GM13977 (cell line): ENCODE measurements at regions not wholly inside any gene's neighbourhood (a gene's known extent, or its start where the extent isn't known, plus 50 kb on each side); places are given as distances from the start of the nearest gene placed in this dataset.

Experiments used
- DNase-seq: peaks from one replicate; pipeline ENCODE4 v3.0.0; 2012; ENCODE audit warnings: low spot score
- in situ Hi-C: fragments of 300-500 bp; cut with MboI; formaldehyde crosslinking; loops from one replicate; pipeline ENCODE4 v1.12.0; 2022; ENCODE audit warnings: low sequenced_read_pairs, low pct_unique_long_range_greater_than_20kb, mixed read lengths, inconsistent platforms; ENCODE audit not compliant: unreplicated experiment
- TF ChIP-seq, protein P1 (sequence below): IDR thresholded peaks from 2 replicates; pipeline ENCODE4 v1.5.1; 2012; ENCODE audit warnings: mild to moderate bottlenecking, control low read depth; ENCODE audit not compliant: insufficient read depth; ENCODE audit errors: extremely low read depth, missing control alignments

GRCh38 chr1:29907596-29907995 is 671.3 kb downstream of the PTPRU start:
- no peak for DNase-seq
- TF ChIP-seq, protein P1, sequence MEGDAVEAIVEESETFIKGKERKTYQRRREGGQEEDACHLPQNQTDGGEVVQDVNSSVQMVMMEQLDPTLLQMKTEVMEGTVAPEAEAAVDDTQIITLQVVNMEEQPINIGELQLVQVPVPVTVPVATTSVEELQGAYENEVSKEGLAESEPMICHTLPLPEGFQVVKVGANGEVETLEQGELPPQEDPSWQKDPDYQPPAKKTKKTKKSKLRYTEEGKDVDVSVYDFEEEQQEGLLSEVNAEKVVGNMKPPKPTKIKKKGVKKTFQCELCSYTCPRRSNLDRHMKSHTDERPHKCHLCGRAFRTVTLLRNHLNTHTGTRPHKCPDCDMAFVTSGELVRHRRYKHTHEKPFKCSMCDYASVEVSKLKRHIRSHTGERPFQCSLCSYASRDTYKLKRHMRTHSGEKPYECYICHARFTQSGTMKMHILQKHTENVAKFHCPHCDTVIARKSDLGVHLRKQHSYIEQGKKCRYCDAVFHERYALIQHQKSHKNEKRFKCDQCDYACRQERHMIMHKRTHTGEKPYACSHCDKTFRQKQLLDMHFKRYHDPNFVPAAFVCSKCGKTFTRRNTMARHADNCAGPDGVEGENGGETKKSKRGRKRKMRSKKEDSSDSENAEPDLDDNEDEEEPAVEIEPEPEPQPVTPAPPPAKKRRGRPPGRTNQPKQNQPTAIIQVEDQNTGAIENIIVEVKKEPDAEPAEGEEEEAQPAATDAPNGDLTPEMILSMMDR, result no peak
- in situ Hi-C loops, result no loop called here

DNA sequence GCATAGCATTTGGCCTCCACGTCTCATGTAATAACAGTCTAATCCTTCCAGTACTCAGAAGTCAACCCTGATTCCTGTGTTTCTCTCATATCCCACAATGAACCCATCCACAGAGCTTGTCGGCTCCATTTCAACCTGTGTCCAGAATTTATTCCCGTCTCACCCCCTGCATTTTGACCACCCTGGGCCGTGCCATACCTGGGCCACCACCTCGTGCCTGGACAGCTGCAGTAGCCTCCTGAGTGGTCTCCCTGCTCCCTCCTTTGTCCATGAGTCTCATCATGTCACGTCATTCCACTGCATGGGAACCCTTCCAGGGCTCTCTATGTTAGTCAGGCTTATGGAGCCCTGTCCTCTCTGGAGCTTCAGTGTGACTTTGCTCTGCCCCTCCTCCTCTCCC is 670.6 kb downstream of the PTPRU start:
- TF ChIP-seq, protein P1, result no peak

DNA sequence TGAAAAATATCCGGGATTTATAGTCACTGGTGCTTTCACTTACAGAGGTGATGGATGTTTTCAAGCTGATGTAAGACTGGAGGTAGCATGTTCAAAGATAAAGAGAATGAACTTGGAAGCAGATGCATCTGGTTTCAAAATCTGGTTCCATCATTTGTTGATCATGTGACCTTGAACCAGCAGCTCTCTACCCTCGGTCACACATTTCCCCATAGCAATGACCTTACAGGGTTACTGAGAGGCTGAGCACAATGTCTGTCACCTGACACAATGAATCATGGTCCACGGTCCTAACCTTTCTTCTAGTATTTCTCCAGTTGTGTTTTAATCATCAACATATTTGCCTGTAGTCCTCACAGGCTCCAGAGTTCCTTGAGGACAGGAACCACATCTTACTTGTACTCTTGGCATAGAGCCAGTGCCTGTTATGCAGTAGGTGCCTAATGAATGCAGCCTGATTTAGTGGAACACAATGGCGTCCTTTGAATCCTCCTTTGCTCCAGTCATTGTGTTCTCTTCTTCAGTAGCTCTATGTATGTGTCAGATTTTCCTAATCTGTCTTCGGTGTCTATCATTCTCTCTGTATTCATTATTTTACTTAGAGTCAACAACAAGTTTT is 667.3 kb downstream of the PTPRU start:
- DNase-seq, result no peak
- TF ChIP-seq, protein P1, result no peak
- in situ Hi-C loops, result no loop called here

More for the DNA sequence above, 670.6 kb downstream of the PTPRU start:
- DNase-seq, result no peak
- in situ Hi-C loops, result no loop called here

DNA sequence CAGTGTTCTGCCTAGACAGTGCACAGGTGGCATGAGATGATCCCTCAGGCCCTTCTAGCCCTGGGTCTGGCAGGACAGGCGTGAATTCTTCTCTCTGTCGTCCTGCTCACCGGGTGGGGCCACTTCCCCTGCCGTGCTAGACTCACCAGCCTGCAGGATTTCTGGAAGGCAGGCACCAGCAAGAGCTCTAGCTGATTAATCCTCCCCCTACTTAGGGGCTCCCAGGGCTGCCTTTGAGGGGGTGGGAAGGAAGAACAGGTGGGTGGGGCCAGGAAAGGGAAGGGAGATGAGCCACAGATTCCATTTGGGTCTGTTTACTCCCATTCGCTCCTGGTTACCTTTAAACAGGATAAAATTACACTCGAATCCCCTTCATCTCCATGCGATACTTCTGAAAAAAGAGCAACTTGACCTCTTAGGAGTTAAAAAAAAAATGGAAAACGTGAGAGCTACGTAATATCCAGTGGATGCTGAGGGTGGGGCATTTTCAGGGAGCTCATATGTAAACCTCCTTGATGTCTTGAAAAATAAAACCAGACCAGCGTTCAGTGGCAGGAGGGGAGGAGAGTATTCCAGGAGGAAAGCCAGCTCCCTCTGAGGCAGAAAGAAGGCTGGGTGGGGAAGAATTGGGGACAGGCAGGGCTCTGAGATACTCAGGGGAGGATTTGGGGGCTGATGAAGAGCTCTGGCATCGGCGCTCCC is 665.5 kb downstream of the PTPRU start:
- no peak for DNase-seq
- TF ChIP-seq, protein P1, result no peak
- in situ Hi-C loops, result no loop called here

DNA sequence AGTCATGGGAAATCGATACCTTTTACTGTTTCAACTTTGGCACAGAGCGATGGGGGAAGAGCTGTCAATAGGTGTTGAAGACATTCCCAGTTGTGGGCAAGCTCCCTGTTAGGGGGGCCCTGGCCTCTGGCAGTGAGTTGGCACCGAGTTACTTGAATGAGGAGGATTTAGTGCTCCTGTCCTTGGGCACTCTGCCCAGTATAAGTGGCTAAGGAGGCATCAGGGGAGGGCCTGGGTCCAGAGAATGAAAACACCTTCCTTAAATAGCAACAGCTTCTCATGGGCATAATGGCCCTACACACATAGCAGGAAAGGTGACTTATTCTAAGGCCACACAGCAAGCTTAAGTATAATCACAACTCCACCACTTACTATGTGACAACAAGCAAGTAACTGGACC is 664.4 kb downstream of the PTPRU start:
- TF ChIP-seq, protein P1, result no peak
- DNase-seq, result no peak
- in situ Hi-C loops, result no loop called here

DNA sequence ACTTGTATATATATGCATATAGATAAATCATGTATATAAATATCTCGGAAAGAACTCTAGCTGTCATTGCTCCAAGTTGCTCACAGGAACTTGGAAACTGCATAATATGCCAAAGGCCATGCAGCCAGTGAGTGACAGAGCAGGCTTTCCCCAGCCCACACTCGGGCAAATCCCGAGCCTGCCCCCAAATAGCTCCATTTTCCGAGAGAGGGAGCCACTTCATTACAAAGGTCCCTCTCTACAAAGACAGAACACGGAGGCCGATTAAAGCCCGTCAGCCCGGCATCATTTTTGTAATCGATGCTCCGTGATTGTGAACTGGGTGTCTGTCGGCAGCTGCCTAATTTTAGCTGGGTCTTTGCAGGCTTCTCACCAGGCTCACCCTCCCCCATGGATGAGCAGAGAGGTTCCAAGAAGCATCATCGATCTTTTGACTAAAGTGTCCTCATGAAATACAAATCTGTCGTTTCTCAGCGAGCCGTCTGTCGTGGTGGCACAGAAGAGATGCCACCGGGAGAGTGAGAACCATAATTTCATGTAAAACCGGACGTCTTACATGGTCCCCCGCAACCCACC is 663.9 kb downstream of the PTPRU start:
- TF ChIP-seq, protein P1, result no peak
- in situ Hi-C loops, result no loop called here

More for the DNA sequence above, 663.9 kb downstream of the PTPRU start:
- no peak for DNase-seq
